ENCODE measurements at regions not wholly inside any gene's neighbourhood (a gene's known extent, or its start where the extent isn't known, plus 50 kb on each side); places are given as distances from the start of the nearest gene placed in this dataset.

GRCh38 chr4:24428850-24429249 is 155.5 kb downstream of the DHX15 start:
- peaks cover 0 to 5% of the 10 kb centered on the region in 2 donors for H3K36me3 Mint-ChIP-seq
- no peak for ATAC-seq
- H3K27ac Mint-ChIP-seq = no peak overlapping the region
- no peak for DNase-seq (ENCODE audit: low spot score in 2 of 2)
- no peaks in the 10 kb centered on the region for H3K9me3 Mint-ChIP-seq

GRCh38 chr4:24426557-24426956 is 157.8 kb downstream of the DHX15 start:
- no peak for DNase-seq (ENCODE audit: low spot score in 2 of 2)
- ATAC-seq = no peak
- peaks cover 0 to 5% of the 10 kb centered on the region in 2 donors for H3K36me3 Mint-ChIP-seq
- H3K9me3 Mint-ChIP-seq = no peaks in the 10 kb centered on the region
- no peak overlapping the region for H3K27ac Mint-ChIP-seq

- Mint-ChIP-seq H3K27ac (no peak overlapping the region), H3K9me3 (no peaks in the 10 kb centered on the region), H3K36me3 (peaks cover 0 to 5% of the 10 kb centered on the region in 2 donors)
- ATAC-seq (no peak), DNase-seq (ENCODE audit: low spot score in 2 of 2) (no peak)
These were observed 158.5 kb downstream of the DHX15 start for GRCh38 chr4:24425863-24426262.

DNA sequence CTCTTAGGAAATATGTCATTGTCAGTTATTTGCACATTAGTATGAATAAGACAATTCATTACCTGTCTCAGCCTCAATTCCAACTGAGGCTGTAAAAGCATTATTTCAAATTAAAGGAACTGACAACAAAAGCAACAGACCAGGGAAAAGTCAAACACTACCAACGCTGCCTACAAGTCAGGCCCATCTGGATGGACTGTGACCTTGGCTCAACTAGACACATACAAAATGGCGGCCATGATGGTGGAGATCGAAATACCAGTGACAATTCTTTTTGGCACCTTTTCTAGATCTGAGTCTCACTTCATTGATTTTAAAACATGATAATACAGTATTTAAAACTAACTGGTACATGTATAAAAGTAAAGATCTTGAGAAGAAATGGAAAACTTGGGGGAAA is 160.7 kb downstream of the DHX15 start:
- no peaks in the 10 kb centered on the region for H3K36me3 Mint-ChIP-seq
- no peak overlapping the region for H3K27ac Mint-ChIP-seq
- no peaks in the 10 kb centered on the region for H3K9me3 Mint-ChIP-seq
- DNase-seq (ENCODE audit: low spot score in 2 of 2) = no peak
- ATAC-seq = no peak

GRCh38 chr4:24422644-24423043 is 161.7 kb downstream of the DHX15 start:
- Mint-ChIP-seq H3K9me3 (no peaks in the 10 kb centered on the region), H3K36me3 (no peaks in the 10 kb centered on the region), H3K27ac (no peak overlapping the region)
- DNase-seq (ENCODE audit: low spot score in 2 of 2) = no peak
- ATAC-seq = no peak

DNA sequence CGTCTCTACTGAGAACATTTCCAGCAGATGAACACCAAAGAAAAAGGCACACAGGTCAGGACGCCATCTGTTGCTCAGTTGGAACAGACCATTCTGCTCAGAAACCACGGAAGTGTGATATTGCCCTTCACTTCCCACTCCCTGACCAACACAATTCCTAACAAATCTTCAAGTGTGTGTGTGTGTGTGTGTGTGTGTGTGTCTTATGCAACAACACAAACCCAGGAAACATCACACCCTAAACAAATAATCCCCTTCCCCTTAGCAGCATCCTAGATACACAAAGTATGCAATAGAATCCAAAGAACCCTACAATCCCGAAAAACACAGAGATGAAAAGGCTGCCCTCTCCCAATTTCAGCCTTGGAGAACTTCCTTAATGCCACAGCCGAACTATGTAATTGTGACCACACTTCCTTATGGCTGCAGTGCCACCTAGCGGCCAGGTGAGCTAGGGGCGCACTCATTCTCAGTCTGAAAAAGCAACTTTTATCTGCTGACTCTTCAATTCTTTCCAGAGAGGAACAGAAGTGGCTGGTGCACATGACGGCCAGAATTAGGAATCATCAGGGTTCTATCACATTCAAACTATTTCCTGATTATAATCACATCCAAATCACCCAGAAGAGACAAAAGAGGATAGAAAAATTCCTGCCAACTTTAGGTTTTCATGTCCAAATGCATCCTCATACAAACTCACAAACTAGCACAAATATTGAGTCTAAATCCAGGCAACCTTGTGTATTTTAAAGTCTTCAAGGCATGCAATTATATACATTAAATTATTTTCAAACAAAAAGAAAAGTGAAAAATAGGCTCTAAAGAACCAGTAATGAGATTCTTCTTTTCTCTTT is 164.9 kb downstream of the DHX15 start:
- ATAC-seq = peak; percentile 73

GRCh38 chr4:24417206-24417605 is 167.1 kb downstream of the DHX15 start:
- Mint-ChIP-seq H3K36me3 (no peaks in the 10 kb centered on the region), H3K9me3 (no peaks in the 10 kb centered on the region), H3K27ac (no peak overlapping the region)
- ATAC-seq = no peak
- DNase-seq (ENCODE audit: low spot score in 2 of 2) = no peak

More for the DNA sequence above, 164.9 kb downstream of the DHX15 start:
- H3K27ac Mint-ChIP-seq = no peak overlapping the region
- DNase-seq (ENCODE audit: low spot score in 2 of 2) = peak in 1 of 2 donors; percentile 76
- no peaks in the 10 kb centered on the region for H3K9me3 Mint-ChIP-seq
- no peaks in the 10 kb centered on the region for H3K36me3 Mint-ChIP-seq

DNA sequence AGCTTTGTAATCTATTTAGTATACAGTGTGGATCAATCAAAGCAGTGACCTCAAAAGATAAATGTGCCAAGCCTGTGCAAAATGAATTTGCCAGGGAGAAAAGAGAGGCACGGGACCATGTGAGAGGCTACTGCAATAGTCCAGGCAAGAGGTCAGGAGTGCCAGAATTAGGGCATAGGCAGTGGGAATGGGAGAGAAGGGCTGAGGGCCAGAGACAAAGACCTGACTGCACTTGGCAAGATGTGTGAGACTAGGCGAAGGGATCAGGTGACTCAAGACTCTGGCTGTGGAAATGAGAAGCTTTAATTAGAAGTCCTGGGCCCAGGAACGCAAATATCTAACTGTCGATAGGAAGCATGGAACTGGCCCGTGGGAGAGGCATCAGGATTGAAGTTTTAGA is 168.1 kb downstream of the DHX15 start:
- Mint-ChIP-seq H3K36me3 (no peaks in the 10 kb centered on the region), H3K9me3 (no peaks in the 10 kb centered on the region), H3K27ac (no peak overlapping the region)
- ATAC-seq (no peak), DNase-seq (ENCODE audit: low spot score in 2 of 2) (no peak)

GRCh38 chr4:24413311-24413784 is 171.0 kb downstream of the DHX15 start:
- no peaks in the 10 kb centered on the region for H3K9me3 Mint-ChIP-seq

GRCh38 chr4:24411806-24412205 is 172.5 kb downstream of the DHX15 start:
- ATAC-seq = no peak
- no peak for DNase-seq (ENCODE audit: low spot score in 2 of 2)
- Mint-ChIP-seq H3K9me3 (no peaks in the 10 kb centered on the region), H3K27ac (no peak overlapping the region), H3K36me3 (no peaks in the 10 kb centered on the region)

More at GRCh38 chr4:24413311-24413784, 171.0 kb downstream of the DHX15 start:
- H3K36me3 Mint-ChIP-seq = no peaks in the 10 kb centered on the region
- DNase-seq (ENCODE audit: low spot score in 2 of 2) = no peak
- H3K27ac Mint-ChIP-seq = no peak overlapping the region
- no peak for ATAC-seq

DNA sequence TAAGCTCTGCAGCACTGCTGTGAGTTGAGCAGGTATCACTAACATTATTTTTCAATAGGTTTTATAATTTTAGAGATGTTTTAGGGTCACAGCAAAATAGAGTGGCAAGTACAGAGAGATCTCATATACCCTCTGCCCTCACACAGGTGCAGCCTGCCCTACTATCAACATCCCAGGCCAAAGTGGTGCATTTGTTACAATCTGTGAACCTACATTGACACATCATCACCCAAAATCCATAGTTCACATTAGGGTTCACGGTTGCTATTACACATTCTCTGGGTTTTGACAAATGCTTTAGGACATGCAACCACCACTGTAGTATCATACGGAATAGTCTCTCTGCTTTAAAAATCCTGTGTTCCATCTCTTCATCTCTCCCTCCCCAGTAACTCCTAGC is 173.1 kb downstream of the DHX15 start:
- Mint-ChIP-seq H3K36me3 (no peaks in the 10 kb centered on the region), H3K27ac (no peak overlapping the region)
- ATAC-seq = no peak

DNA sequence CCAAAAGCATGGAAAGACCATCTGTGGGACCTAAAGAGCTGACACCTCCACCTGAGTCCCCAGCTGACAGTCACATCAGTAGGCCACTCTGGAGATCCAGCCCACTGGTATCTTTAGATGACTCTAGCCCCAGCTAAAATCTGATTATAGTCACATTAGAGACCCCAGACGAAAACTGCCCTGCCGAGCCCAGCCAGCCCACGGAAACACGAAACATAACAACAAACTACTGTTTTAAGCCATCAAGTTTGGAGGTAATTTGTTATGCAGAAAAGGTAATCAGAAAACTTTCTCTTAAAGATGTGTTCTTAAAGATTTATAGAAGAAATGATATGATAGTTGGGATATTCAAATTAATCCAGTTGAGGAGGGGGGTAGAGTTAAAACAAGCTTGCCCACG is 175.7 kb downstream of the DHX15 start:
- H3K27ac Mint-ChIP-seq = no peak overlapping the region
- DNase-seq (ENCODE audit: low spot score in 2 of 2) (no peak), ATAC-seq (no peak)
- no peaks in the 10 kb centered on the region for H3K9me3 Mint-ChIP-seq
- no peaks in the 10 kb centered on the region for H3K36me3 Mint-ChIP-seq

More for the DNA sequence above, 173.1 kb downstream of the DHX15 start:
- DNase-seq (ENCODE audit: low spot score in 2 of 2) = no peak
- H3K9me3 Mint-ChIP-seq = no peaks in the 10 kb centered on the region

- Mint-ChIP-seq H3K27ac (no peak overlapping the region), H3K36me3 (no peaks in the 10 kb centered on the region), H3K9me3 (no peaks in the 10 kb centered on the region)
- no peak for ATAC-seq
- no peak for DNase-seq (ENCODE audit: low spot score in 2 of 2)
These were observed 178.4 kb downstream of the DHX15 start for GRCh38 chr4:24405926-24406325.

DNA sequence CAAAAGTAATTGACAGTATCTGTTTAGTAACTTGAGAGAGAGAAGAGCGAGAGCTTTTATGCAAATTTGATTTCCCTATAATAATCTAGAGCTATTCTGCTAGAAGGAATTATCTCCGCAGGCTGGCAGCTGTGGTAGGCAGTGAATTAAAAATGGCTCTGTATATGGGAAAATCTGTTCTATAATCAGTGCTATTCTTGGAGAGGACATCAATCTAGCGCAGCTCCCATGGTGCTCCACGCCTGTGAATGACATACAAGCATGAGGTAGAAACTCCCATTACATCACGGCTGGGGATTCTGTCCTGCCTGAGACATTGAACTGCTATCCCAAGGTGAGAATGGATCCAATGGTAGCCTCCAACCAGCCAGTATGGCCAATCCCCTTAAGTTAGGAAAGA is 179.0 kb downstream of the DHX15 start:
- Mint-ChIP-seq H3K36me3 (no peaks in the 10 kb centered on the region), H3K9me3 (no peaks in the 10 kb centered on the region), H3K27ac (no peak overlapping the region)
- ATAC-seq (no peak), DNase-seq (ENCODE audit: low spot score in 2 of 2) (no peak)

GRCh38 chr4:24404281-24404680 is 180.1 kb downstream of the DHX15 start:
- Mint-ChIP-seq H3K36me3 (no peaks in the 10 kb centered on the region), H3K9me3 (no peaks in the 10 kb centered on the region), H3K27ac (no peak overlapping the region)
- ATAC-seq (no peak), DNase-seq (ENCODE audit: low spot score in 2 of 2) (no peak)

DNA sequence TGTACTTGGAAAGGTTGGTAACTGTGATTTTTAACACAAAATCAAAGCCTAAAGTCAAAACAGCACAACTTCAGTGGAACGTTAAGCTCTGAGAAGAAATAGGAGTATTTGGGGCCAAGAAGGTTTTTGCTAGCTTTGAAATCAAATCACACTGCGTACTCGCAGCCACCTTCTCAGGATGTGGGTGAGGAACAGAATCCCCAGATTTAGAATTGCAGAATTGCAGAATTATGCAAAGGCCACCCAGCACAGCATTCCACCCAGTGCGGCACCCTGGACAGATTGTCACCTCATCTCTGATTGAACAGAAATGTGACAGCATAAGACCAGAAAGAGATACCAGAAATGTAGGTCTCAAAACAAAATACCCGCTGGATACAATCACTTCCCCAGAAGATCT is 181.1 kb downstream of the DHX15 start:
- H3K36me3 Mint-ChIP-seq = no peaks in the 10 kb centered on the region
- H3K27ac Mint-ChIP-seq = no peak overlapping the region
- no peak for DNase-seq (ENCODE audit: low spot score in 2 of 2)
- no peaks in the 10 kb centered on the region for H3K9me3 Mint-ChIP-seq
- ATAC-seq = no peak

DNA sequence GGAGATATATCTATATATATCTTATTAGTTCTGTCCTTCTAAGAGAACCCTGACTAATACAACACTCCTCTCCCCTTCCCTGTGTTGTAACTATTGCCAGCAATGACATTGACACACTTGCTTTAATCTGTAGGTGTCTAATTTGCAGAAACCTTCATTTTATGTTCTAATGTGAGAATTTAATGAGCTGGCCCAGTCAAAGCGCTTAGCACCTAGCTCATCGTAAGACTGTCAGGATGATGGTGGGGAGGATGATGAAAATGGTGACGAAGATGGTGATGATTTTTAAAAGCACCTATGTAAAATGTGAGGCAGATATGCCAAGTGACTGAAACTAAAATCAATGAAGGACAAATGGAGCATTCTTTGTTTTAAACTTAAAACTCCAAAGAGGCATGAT is 183.8 kb downstream of the DHX15 start:
- ATAC-seq = no peak
- no peak for DNase-seq (ENCODE audit: low spot score in 2 of 2)
- Mint-ChIP-seq H3K9me3 (no peaks in the 10 kb centered on the region), H3K27ac (no peak overlapping the region), H3K36me3 (no peaks in the 10 kb centered on the region)

- Mint-ChIP-seq H3K36me3 (no peaks in the 10 kb centered on the region), H3K9me3 (no peaks in the 10 kb centered on the region), H3K27ac (no peak overlapping the region)
- ATAC-seq = no peak
- no peak for DNase-seq (ENCODE audit: low spot score in 2 of 2)
These were observed 187.4 kb downstream of the DHX15 start for GRCh38 chr4:24396988-24397387.

Measured in activated naive CD4-positive, alpha-beta T cell treated with anti-CD3 and anti-CD28 coated beads, Interleukin-2, amount 50 U/mL, for 72 hours (primary cell).